22Rv1 (cell line): ENCODE measurements at regions not wholly inside any gene's neighbourhood (a gene's known extent, or its start where the extent isn't known, plus 50 kb on each side); places are given as distances from the start of the nearest gene placed in this dataset.

Experiments used
- ZFX ChIP-seq: fragments of 450-650 bp; IDR thresholded peaks from 2 replicates; pipeline ENCODE4 v1.6.1; 2017; ENCODE audit warnings: antibody characterized with exemption, borderline replicate concordance
- TF ChIP-seq, protein P1 (sequence below): fragments of 450-650 bp; IDR thresholded peaks from 2 replicates; pipeline ENCODE4 v1.5.1; 2017; ENCODE audit warnings: mild to moderate bottlenecking

DNA sequence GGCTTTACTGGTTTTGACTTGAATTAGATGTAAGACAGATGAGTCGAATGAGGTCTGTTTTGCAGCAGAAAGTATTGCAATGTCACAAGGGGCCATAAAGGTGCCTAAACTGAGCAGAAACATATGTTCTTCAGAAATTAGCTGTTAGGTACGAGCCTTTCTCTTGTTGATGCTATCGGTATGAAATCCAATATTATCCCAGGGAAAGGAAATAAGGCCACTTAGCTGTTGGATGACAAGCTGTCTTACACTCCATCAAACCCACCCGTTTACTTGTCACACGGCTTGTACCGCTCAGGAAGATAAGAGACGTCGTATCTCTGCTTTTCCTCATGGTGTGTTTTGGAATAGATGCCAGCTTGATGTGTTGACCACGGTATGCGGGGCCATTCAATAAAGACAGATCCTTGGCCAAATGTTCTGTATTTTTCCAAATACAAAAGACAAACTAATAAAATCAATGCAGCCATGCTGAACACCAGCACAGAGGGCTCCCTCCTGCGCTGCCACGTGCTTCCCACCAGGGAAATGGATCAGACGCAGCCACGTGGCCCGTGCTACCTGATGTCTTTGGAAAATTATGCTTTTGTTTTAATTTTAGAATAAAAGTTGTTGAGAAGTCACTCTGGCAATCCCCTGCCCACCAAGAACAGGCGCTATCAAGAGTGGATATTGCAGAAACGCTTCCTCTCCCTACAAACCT is 255.9 kb upstream of the SULF2 start:
- TF ChIP-seq, protein P1, sequence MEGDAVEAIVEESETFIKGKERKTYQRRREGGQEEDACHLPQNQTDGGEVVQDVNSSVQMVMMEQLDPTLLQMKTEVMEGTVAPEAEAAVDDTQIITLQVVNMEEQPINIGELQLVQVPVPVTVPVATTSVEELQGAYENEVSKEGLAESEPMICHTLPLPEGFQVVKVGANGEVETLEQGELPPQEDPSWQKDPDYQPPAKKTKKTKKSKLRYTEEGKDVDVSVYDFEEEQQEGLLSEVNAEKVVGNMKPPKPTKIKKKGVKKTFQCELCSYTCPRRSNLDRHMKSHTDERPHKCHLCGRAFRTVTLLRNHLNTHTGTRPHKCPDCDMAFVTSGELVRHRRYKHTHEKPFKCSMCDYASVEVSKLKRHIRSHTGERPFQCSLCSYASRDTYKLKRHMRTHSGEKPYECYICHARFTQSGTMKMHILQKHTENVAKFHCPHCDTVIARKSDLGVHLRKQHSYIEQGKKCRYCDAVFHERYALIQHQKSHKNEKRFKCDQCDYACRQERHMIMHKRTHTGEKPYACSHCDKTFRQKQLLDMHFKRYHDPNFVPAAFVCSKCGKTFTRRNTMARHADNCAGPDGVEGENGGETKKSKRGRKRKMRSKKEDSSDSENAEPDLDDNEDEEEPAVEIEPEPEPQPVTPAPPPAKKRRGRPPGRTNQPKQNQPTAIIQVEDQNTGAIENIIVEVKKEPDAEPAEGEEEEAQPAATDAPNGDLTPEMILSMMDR, result no peak
- no peak for TF ChIP-seq ZFX
